GM12878 (cell line): ENCODE measurements at regions not wholly inside any gene's neighbourhood (a gene's known extent, or its start where the extent isn't known, plus 50 kb on each side); places are given as distances from the start of the nearest gene placed in this dataset.

ENCODE experiments used
- ATAC-seq: fragments of 200-7000 bp; cut with Tn5 transposase; 3 replicates; pipeline ENCODE4 v1.9.1; 2020; ENCODE audit warnings: mild to moderate bottlenecking, moderate library complexity
- BruUV-seq: library from RNA; stranded (reverse); fragments of 400-500 nt; replicated peaks from 2 replicates; lab custom pipeline; 2021; lab: Mats Ljungman, UMichigan
- CTCF ChIA-PET: fragments of 300-600 bp; sonication (Branson Sonifier 250); formaldehyde crosslinking; extraction: SDS; loops from one replicate; lab custom pipeline; 2021; ENCODE audit warnings: inconsistent platforms; lab: Yijun Ruan, JAX
- POLR2A ChIA-PET: fragments of 350-600 bp; formaldehyde crosslinking; extraction: SDS; loops from one replicate; lab custom pipeline; 2021; ENCODE audit warnings: inconsistent platforms; lab: Charles Lee
- RAD21 ChIA-PET: fragments of 300-600 bp; sonication (Branson Sonifier 250); formaldehyde crosslinking; loops from one replicate; lab custom pipeline; 2023; ENCODE audit warnings: antibody characterized with exemption; ENCODE audit not compliant: unreplicated experiment; lab: Charles Lee
- SMC1A ChIA-PET: fragments of 300-600 bp; sonication (Branson Sonifier 250); formaldehyde crosslinking; loops from one replicate; lab custom pipeline; 2023; ENCODE audit not compliant: unreplicated experiment, uncharacterized antibody; lab: Charles Lee
- DNase-seq: peaks from one replicate; pipeline ENCODE4 v3.0.0-alpha.2; 2011; ENCODE audit warnings: low read depth, low spot score
- FAIRE-seq: peaks from 3 replicates; lab custom pipeline; 2011; peaks lifted over from hg19 to GRCh38; lab: Jason Lieb, UNC
- H2AFZ ChIP-seq: 2 replicates; pipeline ENCODE4 v1.6.0; 2011; ENCODE audit warnings: low read depth, low read length, control low read depth; ENCODE audit not compliant: control insufficient read depth
- H3K27ac ChIP-seq: 2 replicates; pipeline ENCODE4 v1.5.1; 2011; ENCODE audit warnings: control low read depth; ENCODE audit not compliant: control insufficient read depth, insufficient read depth
- H3K27me3 ChIP-seq, 2 experiments: replicated peaks in 1 of 2; 2 replicates each; pipeline versions ENCODE4 v1.6.0 to v1.6.1; 2011; ENCODE audit warnings: low read length in 1 of 2; ENCODE audit not compliant: control insufficient read depth in 2 of 2, insufficient read depth in 2 of 2
- H3K36me3 ChIP-seq, 2 experiments: 2 replicates each; pipeline ENCODE4 v1.5.1; 2011; ENCODE audit warnings: low read length in 1 of 2; ENCODE audit not compliant: control insufficient read depth in 2 of 2, insufficient read depth in 2 of 2
- H3K4me1 ChIP-seq: 2 replicates; pipeline ENCODE4 v1.6.1; 2011; ENCODE audit warnings: mild to moderate bottlenecking, low read length, moderate library complexity, mixed read lengths; ENCODE audit not compliant: control insufficient read depth, insufficient read depth
- H3K4me2 ChIP-seq: 2 replicates; pipeline ENCODE4 v1.6.0; 2011; ENCODE audit warnings: control low read depth; ENCODE audit not compliant: control insufficient read depth, insufficient read depth
- H3K4me3 ChIP-seq: fragments of 200-600 bp; sonication (generic); 2 replicates; pipeline ENCODE4 v1.5.1; 2016
- H3K79me2 ChIP-seq: 2 replicates; pipeline ENCODE4 v1.6.0; 2011; ENCODE audit warnings: low read length; ENCODE audit not compliant: control insufficient read depth, insufficient read depth
- H3K9ac ChIP-seq: 2 replicates; pipeline ENCODE4 v1.8.0; 2011; ENCODE audit warnings: low read length, control low read depth, mixed read lengths; ENCODE audit not compliant: control insufficient read depth, insufficient read depth
- H3K9me3 ChIP-seq: replicated peaks from 3 replicates; pipeline ENCODE4 v1.5.1; 2011; ENCODE audit warnings: mild to moderate bottlenecking, low read length; ENCODE audit not compliant: control insufficient read depth, insufficient read depth
- H4K20me1 ChIP-seq: 2 replicates; pipeline ENCODE4 v1.6.0; 2011; ENCODE audit not compliant: control insufficient read depth, insufficient read depth
- ATF2 ChIP-seq: IDR thresholded peaks from 2 replicates; pipeline ENCODE4 v1.6.1; 2012; ENCODE audit warnings: low read length, inconsistent platforms
- CEBPB ChIP-seq, 2 experiments: fragments of 150-350 bp in 1 of 2; IDR thresholded peaks; 2 replicates each; pipeline ENCODE4 v1.6.1; 2012 to 2014; ENCODE audit warnings: low read depth in 2 of 2, low read length in 2 of 2, borderline replicate concordance in 1 of 2, inconsistent platforms in 1 of 2
- CHD2 ChIP-seq: IDR thresholded peaks from 2 replicates; pipeline ENCODE4 v1.6.1; 2011; ENCODE audit warnings: low read depth, low read length, improper control_type of control experiment, borderline replicate concordance
- EED ChIP-seq: sonication (generic); IDR thresholded peaks from 2 replicates; pipeline ENCODE4 v1.6.1; 2016; ENCODE audit warnings: antibody characterized with exemption, low read depth
- HDAC2 ChIP-seq: fragments of 200-600 bp; sonication (generic); IDR thresholded peaks from 2 replicates; pipeline ENCODE4 v1.6.1; 2017
- IKZF1 ChIP-seq: fragments of 450-650 bp; conservative IDR thresholded peaks from 2 replicates; pipeline ENCODE4 v1.6.1; 2017; ENCODE audit warnings: antibody characterized with exemption, mild to moderate bottlenecking
- JUND ChIP-seq: IDR thresholded peaks from 2 replicates; pipeline ENCODE4 v1.6.1; 2012; ENCODE audit warnings: low read depth, mild to moderate bottlenecking, low read length, improper control_type of control experiment, moderate library complexity
- MYC ChIP-seq: IDR thresholded peaks from 2 replicates; pipeline ENCODE4 v1.6.1; 2011; ENCODE audit warnings: mild to moderate bottlenecking, low read length, moderate library complexity, inconsistent platforms; ENCODE audit not compliant: insufficient read depth, insufficient replicate concordance, insufficient read length, severe bottlenecking
- NR2C1 ChIP-seq: fragments of 450-650 bp; IDR thresholded peaks from 2 replicates; pipeline ENCODE4 v1.6.1; 2017; ENCODE audit warnings: antibody characterized with exemption, mild to moderate bottlenecking, moderate library complexity
- PKNOX1 ChIP-seq: fragments of 450-650 bp; IDR thresholded peaks from 2 replicates; pipeline ENCODE4 v1.6.1; 2016; ENCODE audit warnings: mild to moderate bottlenecking
- STAT1 ChIP-seq: fragments of 450-650 bp; conservative IDR thresholded peaks from 2 replicates; pipeline ENCODE4 v1.6.1; 2014; ENCODE audit warnings: antibody characterized with exemption, mild to moderate bottlenecking
- TCF12 ChIP-seq: IDR thresholded peaks from 2 replicates; pipeline ENCODE4 v1.6.1; 2011; ENCODE audit warnings: low read depth, mild to moderate bottlenecking, low read length
- TCF3 ChIP-seq: IDR thresholded peaks from 2 replicates; pipeline ENCODE4 v1.6.1; 2012; ENCODE audit warnings: low read depth, mild to moderate bottlenecking, low read length, borderline replicate concordance; ENCODE audit not compliant: insufficient read depth
- USF2 ChIP-seq: IDR thresholded peaks from 2 replicates; pipeline ENCODE4 v1.6.1; 2011; ENCODE audit warnings: low read depth, low read length, improper control_type of control experiment, borderline replicate concordance
- ZNF24 ChIP-seq: fragments of 450-650 bp; IDR thresholded peaks from 2 replicates; pipeline ENCODE4 v1.6.1; 2017; ENCODE audit warnings: antibody characterized with exemption, mild to moderate bottlenecking
- whole genome bisulfite sequencing: methylation state at CpG from one replicate; pipeline ENCODE4 v1.1.6; 2016; ENCODE audit warnings: low lambda C conversion rate; ENCODE audit not compliant: insufficient replicate concordance, insufficient coverage; ENCODE audit errors: missing lambda C conversion rate; 5-methylcytosine and 5-hydroxymethylcytosine counted together
- in situ Hi-C: fragments of 300-500 bp; cut with MboI; formaldehyde crosslinking; loops from 9 replicates; pipeline ENCODE4 v1.14.3; 2018; ENCODE audit warnings: mixed read lengths
- intact Hi-C: fragments of 100-400 bp; cut with micrococcal nuclease; formaldehyde crosslinking; loops from one replicate; pipeline ENCODE4 v1.14.2; 2022; ENCODE audit not compliant: unreplicated experiment

GRCh38 chr5:154580422-154580821 lies 102.4 kb upstream of the HAND1 start:
- DNase-seq, result no peak
- ChIA-PET RAD21 (no interaction called here), POLR2A (no interaction called here), CTCF (interaction anchor here (0.7 to 1.1 kb wide), 2 partner anchors 13 to 113 kb away, joined by 3 read pairs; no protein-coding TSS in a partner anchor), SMC1A (interaction anchor here (1.4 kb wide), 1 partner anchor 113 kb away, joined by 4 read pairs; no protein-coding TSS in a partner anchor)
- H3K27me3 ChIP-seq, result no peaks in the 10 kb centered on the region; a peak in 1 of 4 replicates
- H3K9ac ChIP-seq, result no peak overlapping the region
- H3K4me3 ChIP-seq, result no peak overlapping the region
- WGBS, result 63% methylated on average over 6 of the region's 6 CpGs
- H3K4me1 ChIP-seq, result peaks cover 14% of the 10 kb centered on the region
- BruUV-seq, result no TSS peak
- H3K79me2 ChIP-seq, result no peaks in the 10 kb centered on the region
- no peak overlapping the region for H3K27ac ChIP-seq
- intact Hi-C loops (no loop called here), in situ Hi-C loops (no loop called here)
- H3K4me2 ChIP-seq, result no peak overlapping the region
- H3K36me3 ChIP-seq, result no peaks in the 10 kb centered on the region
- TF ChIP-seq NR2C1 (0 out of 2 replicates have a peak, but pooled peaks have one; percentile 13), ATF2 (no peak)
- H3K9me3 ChIP-seq, result no peaks in the 10 kb centered on the region
- FAIRE-seq, result no peak
- H2AFZ ChIP-seq, result no peak overlapping the region
- no peak for ATAC-seq
- no peaks in the 10 kb centered on the region for H4K20me1 ChIP-seq

GRCh38 chr5:154577416-154577815 lies 99.4 kb upstream of the HAND1 start:
- in situ Hi-C loops, result no loop called here
- H3K79me2 ChIP-seq, result no peaks in the 10 kb centered on the region
- intact Hi-C loops, result loop anchor here (5.0 kb wide), 1 partner anchor 55 kb away; no protein-coding TSS in a partner anchor
- ATAC-seq (no peak), DNase-seq (no peak), FAIRE-seq (no peak)
- no peak overlapping the region for H3K4me3 ChIP-seq
- no peaks in the 10 kb centered on the region for H4K20me1 ChIP-seq
- no peaks in the 10 kb centered on the region for H3K9me3 ChIP-seq
- H2AFZ ChIP-seq, result no peak overlapping the region
- ChIA-PET SMC1A (interaction anchor here (0.6 to 7.7 kb wide), 5 partner anchors 39 to 557 kb away, joined by 3 to 90 read pairs (median 3); no protein-coding TSS in a partner anchor), POLR2A (no interaction called here), RAD21 (interaction anchor here (6.9 kb wide), 1 partner anchor 110 kb away, joined by 81 read pairs; no protein-coding TSS in a partner anchor), CTCF (interaction anchor here (1.3 to 7.1 kb wide), 5 partner anchors 36 to 127 kb away, joined by 3 to 135 read pairs (median 25); no protein-coding TSS in a partner anchor)
- no peak overlapping the region for H3K4me2 ChIP-seq
- no TSS peak for BruUV-seq
- 32% methylated on average over 1 of the region's 1 CpG for WGBS
- H3K27ac ChIP-seq, result no peak overlapping the region
- no peaks in the 10 kb centered on the region for H3K36me3 ChIP-seq
- H3K27me3 ChIP-seq, result no peaks in the 10 kb centered on the region
- H3K9ac ChIP-seq, result no peak overlapping the region
- peaks cover 16% of the 10 kb centered on the region for H3K4me1 ChIP-seq
- TF ChIP-seq USF2, result no peak
- TF ChIP-seq TCF12, result no peak
- no peak for TF ChIP-seq IKZF1
- no peak for TF ChIP-seq JUND
- TF ChIP-seq HDAC2, result no peak
- TF ChIP-seq CHD2, result no peak
- no peak for TF ChIP-seq PKNOX1
- no peak for TF ChIP-seq MYC
- TF ChIP-seq TCF3, result no peak
- no peak for TF ChIP-seq ZNF24
- TF ChIP-seq CEBPB (IDR thresholded peaks at IDR 0.05; ENCODE audit: borderline replicate concordance in 1 of 2, low read depth in 2 of 2, low read length in 2 of 2), result no peak
- TF ChIP-seq EED, result no peak
- TF ChIP-seq STAT1, result no peak
